Neural cell (in vitro differentiated cells): ENCODE measurements at regions not wholly inside any gene's neighbourhood (a gene's known extent, or its start where the extent isn't known, plus 50 kb on each side); places are given as distances from the start of the nearest gene placed in this dataset.

Source experiments
- EP300 ChIP-seq: fragments of 450-650 bp; conservative IDR thresholded peaks from 2 replicates; pipeline ENCODE4 v1.6.1; 2014; ENCODE audit warnings: antibody characterized with exemption, mild to moderate bottlenecking, moderate library complexity; ENCODE audit not compliant: poor library complexity, severe bottlenecking
- EZH2 ChIP-seq: fragments of 200-600, 300-800 bp; shearing (Covaris generic), sonication (generic); IDR thresholded peaks from 2 replicates; pipeline ENCODE4 v1.6.1; 2014; ENCODE audit warnings: antibody characterized with exemption, low read length, borderline replicate concordance, mild to moderate bottlenecking; ENCODE audit not compliant: insufficient read depth, poor library complexity, severe bottlenecking
- POLR2AphosphoS5 ChIP-seq: IDR thresholded peaks from 2 replicates; pipeline ENCODE4 v1.6.1; 2012
- SMC3 ChIP-seq: fragments of 450-650 bp; conservative IDR thresholded peaks from 2 replicates; pipeline ENCODE4 v1.6.1; 2014; ENCODE audit warnings: antibody characterized with exemption, mild to moderate bottlenecking, moderate library complexity; ENCODE audit not compliant: poor library complexity
- TAF1 ChIP-seq: IDR thresholded peaks from 2 replicates; pipeline ENCODE4 v1.6.1; 2012; ENCODE audit warnings: low read depth
- TF ChIP-seq, protein P1 (sequence below): fragments of 450-650 bp; IDR thresholded peaks from 2 replicates; pipeline ENCODE4 v1.5.1; 2014; ENCODE audit warnings: antibody characterized with exemption, mild to moderate bottlenecking, moderate library complexity; ENCODE audit not compliant: poor library complexity, severe bottlenecking
- TF ChIP-seq, protein P2 (sequence below): IDR thresholded peaks from 2 replicates; pipeline ENCODE4 v1.6.1; 2012; ENCODE audit warnings: borderline replicate concordance

- TF ChIP-seq, protein P1, sequence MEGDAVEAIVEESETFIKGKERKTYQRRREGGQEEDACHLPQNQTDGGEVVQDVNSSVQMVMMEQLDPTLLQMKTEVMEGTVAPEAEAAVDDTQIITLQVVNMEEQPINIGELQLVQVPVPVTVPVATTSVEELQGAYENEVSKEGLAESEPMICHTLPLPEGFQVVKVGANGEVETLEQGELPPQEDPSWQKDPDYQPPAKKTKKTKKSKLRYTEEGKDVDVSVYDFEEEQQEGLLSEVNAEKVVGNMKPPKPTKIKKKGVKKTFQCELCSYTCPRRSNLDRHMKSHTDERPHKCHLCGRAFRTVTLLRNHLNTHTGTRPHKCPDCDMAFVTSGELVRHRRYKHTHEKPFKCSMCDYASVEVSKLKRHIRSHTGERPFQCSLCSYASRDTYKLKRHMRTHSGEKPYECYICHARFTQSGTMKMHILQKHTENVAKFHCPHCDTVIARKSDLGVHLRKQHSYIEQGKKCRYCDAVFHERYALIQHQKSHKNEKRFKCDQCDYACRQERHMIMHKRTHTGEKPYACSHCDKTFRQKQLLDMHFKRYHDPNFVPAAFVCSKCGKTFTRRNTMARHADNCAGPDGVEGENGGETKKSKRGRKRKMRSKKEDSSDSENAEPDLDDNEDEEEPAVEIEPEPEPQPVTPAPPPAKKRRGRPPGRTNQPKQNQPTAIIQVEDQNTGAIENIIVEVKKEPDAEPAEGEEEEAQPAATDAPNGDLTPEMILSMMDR = no peak
- no peak for TF ChIP-seq EZH2
- TF ChIP-seq POLR2AphosphoS5 = no peak
- TF ChIP-seq TAF1 = no peak
- no peak for TF ChIP-seq SMC3
- TF ChIP-seq, protein P2, sequence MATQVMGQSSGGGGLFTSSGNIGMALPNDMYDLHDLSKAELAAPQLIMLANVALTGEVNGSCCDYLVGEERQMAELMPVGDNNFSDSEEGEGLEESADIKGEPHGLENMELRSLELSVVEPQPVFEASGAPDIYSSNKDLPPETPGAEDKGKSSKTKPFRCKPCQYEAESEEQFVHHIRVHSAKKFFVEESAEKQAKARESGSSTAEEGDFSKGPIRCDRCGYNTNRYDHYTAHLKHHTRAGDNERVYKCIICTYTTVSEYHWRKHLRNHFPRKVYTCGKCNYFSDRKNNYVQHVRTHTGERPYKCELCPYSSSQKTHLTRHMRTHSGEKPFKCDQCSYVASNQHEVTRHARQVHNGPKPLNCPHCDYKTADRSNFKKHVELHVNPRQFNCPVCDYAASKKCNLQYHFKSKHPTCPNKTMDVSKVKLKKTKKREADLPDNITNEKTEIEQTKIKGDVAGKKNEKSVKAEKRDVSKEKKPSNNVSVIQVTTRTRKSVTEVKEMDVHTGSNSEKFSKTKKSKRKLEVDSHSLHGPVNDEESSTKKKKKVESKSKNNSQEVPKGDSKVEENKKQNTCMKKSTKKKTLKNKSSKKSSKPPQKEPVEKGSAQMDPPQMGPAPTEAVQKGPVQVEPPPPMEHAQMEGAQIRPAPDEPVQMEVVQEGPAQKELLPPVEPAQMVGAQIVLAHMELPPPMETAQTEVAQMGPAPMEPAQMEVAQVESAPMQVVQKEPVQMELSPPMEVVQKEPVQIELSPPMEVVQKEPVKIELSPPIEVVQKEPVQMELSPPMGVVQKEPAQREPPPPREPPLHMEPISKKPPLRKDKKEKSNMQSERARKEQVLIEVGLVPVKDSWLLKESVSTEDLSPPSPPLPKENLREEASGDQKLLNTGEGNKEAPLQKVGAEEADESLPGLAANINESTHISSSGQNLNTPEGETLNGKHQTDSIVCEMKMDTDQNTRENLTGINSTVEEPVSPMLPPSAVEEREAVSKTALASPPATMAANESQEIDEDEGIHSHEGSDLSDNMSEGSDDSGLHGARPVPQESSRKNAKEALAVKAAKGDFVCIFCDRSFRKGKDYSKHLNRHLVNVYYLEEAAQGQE = no peak
- no peak for TF ChIP-seq EP300
These were observed 127.0 kb upstream of the PKDCC start for GRCh38 chr2:41920812-41921211.
